ENCODE measurements at regions not wholly inside any gene's neighbourhood (a gene's known extent, or its start where the extent isn't known, plus 50 kb on each side); places are given as distances from the start of the nearest gene placed in this dataset.

DNA sequence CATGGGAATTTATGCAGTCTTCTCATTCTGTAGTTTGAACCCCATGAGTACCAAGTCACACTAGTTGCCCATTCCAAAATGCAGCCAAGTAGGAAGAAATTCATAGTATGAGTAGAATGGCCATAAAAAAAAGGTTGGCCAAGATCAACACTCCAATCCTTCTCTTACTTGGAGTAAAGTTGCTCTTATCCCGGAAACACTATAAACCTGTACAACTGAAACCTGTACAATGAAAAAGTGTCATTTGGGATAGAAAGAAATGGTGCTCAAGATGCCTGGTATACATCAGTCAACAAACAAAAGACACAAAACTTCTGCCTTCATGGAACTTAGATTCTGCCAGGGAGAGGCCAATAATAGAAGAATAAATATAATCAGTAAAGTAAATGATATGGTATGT, 325.0 kb downstream of the NFIB start:
- TF ChIP-seq, protein P1, sequence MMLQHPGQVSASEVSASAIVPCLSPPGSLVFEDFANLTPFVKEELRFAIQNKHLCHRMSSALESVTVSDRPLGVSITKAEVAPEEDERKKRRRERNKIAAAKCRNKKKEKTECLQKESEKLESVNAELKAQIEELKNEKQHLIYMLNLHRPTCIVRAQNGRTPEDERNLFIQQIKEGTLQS (IDR thresholded peaks at IDR 0.05): no peak
- TF ChIP-seq, protein P2, sequence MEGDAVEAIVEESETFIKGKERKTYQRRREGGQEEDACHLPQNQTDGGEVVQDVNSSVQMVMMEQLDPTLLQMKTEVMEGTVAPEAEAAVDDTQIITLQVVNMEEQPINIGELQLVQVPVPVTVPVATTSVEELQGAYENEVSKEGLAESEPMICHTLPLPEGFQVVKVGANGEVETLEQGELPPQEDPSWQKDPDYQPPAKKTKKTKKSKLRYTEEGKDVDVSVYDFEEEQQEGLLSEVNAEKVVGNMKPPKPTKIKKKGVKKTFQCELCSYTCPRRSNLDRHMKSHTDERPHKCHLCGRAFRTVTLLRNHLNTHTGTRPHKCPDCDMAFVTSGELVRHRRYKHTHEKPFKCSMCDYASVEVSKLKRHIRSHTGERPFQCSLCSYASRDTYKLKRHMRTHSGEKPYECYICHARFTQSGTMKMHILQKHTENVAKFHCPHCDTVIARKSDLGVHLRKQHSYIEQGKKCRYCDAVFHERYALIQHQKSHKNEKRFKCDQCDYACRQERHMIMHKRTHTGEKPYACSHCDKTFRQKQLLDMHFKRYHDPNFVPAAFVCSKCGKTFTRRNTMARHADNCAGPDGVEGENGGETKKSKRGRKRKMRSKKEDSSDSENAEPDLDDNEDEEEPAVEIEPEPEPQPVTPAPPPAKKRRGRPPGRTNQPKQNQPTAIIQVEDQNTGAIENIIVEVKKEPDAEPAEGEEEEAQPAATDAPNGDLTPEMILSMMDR (IDR thresholded peaks at IDR 0.05; ENCODE audit: low read depth, low read length, missing input control): no peak
- TF ChIP-seq EGR1 (IDR thresholded peaks at IDR 0.05; ENCODE audit: low read depth in 2 of 2) (no peak), NR2F2 (IDR thresholded peaks at IDR 0.05) (no peak), YY1 (IDR thresholded peaks at IDR 0.05) (no peak), RXRA (IDR thresholded peaks at IDR 0.05) (no peak), JUND (IDR thresholded peaks at IDR 0.05) (no peak), RAD21 (IDR thresholded peaks at IDR 0.05) (no peak)
- TF ChIP-seq, protein P3, sequence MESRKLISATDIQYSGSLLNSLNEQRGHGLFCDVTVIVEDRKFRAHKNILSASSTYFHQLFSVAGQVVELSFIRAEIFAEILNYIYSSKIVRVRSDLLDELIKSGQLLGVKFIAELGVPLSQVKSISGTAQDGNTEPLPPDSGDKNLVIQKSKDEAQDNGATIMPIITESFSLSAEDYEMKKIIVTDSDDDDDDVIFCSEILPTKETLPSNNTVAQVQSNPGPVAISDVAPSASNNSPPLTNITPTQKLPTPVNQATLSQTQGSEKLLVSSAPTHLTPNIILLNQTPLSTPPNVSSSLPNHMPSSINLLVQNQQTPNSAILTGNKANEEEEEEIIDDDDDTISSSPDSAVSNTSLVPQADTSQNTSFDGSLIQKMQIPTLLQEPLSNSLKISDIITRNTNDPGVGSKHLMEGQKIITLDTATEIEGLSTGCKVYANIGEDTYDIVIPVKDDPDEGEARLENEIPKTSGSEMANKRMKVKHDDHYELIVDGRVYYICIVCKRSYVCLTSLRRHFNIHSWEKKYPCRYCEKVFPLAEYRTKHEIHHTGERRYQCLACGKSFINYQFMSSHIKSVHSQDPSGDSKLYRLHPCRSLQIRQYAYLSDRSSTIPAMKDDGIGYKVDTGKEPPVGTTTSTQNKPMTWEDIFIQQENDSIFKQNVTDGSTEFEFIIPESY (IDR thresholded peaks at IDR 0.05): no peak
- TF ChIP-seq, protein P4, sequence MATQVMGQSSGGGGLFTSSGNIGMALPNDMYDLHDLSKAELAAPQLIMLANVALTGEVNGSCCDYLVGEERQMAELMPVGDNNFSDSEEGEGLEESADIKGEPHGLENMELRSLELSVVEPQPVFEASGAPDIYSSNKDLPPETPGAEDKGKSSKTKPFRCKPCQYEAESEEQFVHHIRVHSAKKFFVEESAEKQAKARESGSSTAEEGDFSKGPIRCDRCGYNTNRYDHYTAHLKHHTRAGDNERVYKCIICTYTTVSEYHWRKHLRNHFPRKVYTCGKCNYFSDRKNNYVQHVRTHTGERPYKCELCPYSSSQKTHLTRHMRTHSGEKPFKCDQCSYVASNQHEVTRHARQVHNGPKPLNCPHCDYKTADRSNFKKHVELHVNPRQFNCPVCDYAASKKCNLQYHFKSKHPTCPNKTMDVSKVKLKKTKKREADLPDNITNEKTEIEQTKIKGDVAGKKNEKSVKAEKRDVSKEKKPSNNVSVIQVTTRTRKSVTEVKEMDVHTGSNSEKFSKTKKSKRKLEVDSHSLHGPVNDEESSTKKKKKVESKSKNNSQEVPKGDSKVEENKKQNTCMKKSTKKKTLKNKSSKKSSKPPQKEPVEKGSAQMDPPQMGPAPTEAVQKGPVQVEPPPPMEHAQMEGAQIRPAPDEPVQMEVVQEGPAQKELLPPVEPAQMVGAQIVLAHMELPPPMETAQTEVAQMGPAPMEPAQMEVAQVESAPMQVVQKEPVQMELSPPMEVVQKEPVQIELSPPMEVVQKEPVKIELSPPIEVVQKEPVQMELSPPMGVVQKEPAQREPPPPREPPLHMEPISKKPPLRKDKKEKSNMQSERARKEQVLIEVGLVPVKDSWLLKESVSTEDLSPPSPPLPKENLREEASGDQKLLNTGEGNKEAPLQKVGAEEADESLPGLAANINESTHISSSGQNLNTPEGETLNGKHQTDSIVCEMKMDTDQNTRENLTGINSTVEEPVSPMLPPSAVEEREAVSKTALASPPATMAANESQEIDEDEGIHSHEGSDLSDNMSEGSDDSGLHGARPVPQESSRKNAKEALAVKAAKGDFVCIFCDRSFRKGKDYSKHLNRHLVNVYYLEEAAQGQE (IDR thresholded peaks at IDR 0.05): no peak
- TF ChIP-seq, protein P5, sequence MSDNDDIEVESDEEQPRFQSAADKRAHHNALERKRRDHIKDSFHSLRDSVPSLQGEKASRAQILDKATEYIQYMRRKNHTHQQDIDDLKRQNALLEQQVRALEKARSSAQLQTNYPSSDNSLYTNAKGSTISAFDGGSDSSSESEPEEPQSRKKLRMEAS (IDR thresholded peaks at IDR 0.05): no peak
